ENCODE measurements at regions not wholly inside any gene's neighbourhood (a gene's known extent, or its start where the extent isn't known, plus 50 kb on each side); places are given as distances from the start of the nearest gene placed in this dataset.
"Not testable (repeated sequence)": the region's sequence is repeated elsewhere in the genome, so short reads cannot be mapped to it uniquely, and the experiment has no call there.

DNA sequence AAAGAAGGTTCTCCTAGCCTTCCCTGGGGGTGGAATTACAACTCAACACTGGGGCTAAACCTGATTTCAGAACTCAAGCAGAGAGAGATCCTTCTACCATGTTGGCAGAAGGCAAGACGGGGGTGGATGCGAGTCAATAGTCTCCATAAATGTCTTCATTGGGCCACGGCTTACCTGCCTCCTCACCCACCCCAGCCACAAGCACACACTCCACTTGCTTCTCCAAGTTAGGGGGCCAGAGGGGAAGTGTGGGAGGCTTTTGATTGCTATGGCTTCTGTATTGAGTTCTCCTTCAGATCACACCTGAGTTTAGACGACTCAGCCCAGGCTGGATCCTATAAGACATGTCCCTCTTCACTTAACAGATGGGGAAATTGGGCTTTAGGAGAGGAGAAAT, 178.9 kb downstream of the UACA start:
- no peaks in the 10 kb centered on the region for H3K4me1 ChIP-seq
- H3K9me3 ChIP-seq (replicated peaks): no peaks in the 10 kb centered on the region
- DNase-seq: no peak
- no peaks in the 10 kb centered on the region for H3K27me3 ChIP-seq
- H3K4me3 ChIP-seq: no peak overlapping the region
- H3K36me3 ChIP-seq: no peaks in the 10 kb centered on the region
- H3K27ac ChIP-seq: no peak overlapping the region

DNA sequence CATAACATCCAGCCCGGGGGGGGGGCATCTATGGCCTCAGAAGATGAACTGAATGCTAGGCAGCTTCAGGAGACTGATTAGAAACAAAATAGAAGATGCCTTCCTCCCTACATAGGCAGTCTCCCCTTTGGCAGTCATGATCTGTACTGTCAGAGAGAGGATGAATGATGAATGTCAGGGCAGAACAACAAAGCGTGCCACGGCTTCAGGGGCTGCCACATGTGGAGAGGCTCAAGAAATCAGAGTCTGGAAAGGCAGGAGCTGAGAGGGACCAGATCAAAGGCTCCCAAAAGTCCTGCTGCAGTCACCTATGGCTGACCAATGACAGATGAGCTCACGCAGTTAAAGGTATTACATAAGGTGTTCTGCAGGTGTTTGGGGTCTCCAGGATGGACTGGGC, 180.4 kb downstream of the UACA start:
- Histone ChIP-seq H3K27ac (no peak overlapping the region), H3K27me3 (no peaks in the 10 kb centered on the region), H3K4me3 (no peak overlapping the region), H3K36me3 (no peaks in the 10 kb centered on the region), H3K9me3 (replicated peaks) (no peaks in the 10 kb centered on the region), H3K4me1 (no peaks in the 10 kb centered on the region)
- no peak for DNase-seq

DNA sequence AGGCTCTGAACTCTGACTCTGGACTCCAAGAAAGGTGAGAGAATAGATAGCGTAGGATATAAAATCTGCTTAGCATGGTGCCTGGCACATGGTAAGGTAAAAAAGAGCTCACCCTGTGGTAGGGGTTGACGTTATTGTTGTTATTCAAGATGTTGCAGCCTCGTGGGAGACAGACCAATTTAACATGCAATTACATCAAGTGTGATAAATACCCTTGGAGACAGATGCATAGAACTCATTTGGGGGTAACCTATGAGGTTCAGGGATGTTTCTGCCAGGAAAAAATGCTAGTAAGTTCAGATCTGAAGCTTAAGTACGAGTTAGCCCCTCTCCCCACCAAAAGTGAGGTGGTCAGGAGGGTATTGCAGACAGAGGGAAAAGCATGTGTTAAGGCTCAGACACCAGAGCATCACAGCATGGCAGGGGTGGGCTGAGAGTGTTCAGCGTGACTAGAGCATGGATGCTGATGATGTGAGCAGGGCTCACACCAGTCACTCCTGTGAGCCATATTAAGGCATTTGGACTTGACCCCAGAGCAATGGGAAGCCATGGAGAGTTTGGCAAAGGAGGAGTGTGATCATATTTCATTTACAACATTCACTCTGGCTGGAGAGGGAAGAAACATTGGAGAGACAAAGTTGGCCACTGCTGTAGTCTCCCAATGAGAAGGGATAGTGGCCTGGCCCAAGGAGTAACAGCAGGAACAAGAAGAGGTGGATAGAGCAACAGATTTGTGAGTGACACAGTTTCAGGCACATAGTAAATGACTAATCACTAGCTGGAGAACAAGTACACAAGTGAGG, 181.0 kb downstream of the UACA start:
- no peak for DNase-seq

DNA sequence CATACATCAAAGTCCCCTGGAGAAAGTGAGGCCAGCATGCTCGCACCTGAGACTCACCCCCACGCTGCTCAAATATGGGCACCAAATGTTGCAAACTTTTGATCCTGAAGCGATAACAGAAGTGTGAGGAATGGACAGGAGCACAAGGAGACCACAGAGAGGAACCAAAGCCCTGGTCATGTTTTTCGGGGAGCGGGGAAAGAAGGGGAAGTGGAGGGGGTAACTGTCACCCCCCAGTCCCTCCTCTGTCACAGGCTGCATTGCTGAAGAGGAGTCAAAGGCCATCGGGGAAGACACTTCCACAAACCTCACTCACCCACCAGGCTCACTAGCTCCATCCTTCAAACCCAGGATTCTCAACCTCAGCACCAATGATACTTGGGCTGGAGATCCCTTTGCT, 182.4 kb downstream of the UACA start:
- Histone ChIP-seq H3K36me3 (no peaks in the 10 kb centered on the region), H3K27ac (no peak overlapping the region), H3K27me3 (no peaks in the 10 kb centered on the region), H3K4me3 (no peak overlapping the region), H3K9me3 (replicated peaks) (no peaks in the 10 kb centered on the region), H3K4me1 (no peaks in the 10 kb centered on the region)
- DNase-seq: no peak

More for the DNA sequence above, 181.0 kb downstream of the UACA start:
- Histone ChIP-seq H3K36me3 (no peaks in the 10 kb centered on the region), H3K27ac (no peak overlapping the region), H3K27me3 (no peaks in the 10 kb centered on the region), H3K4me1 (no peaks in the 10 kb centered on the region), H3K4me3 (no peak overlapping the region), H3K9me3 (replicated peaks) (no peaks in the 10 kb centered on the region)

DNA sequence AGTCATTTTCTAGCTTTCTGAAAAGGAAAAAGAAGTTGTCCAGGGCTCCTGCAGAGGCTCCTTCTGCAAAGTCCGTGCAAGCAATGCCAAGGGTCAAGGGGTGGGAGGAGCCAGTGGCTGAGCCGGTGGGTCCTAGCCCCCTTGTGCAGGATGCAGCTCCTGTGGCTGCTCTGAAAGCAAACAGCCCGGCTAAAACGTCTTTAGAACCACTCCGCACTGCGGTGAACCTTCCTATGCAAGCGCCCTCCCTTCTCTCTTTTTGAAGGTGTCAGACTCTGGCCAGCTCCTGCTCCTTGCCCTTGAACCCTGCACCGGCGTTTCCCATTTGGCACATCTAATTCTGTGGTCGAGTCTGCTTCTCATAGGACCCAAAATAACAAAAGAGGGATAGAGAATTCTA, 183.1 kb downstream of the UACA start:
- H3K4me3 ChIP-seq: no peak overlapping the region
- H3K4me1 ChIP-seq: peaks cover 3% of the 10 kb centered on the region; the same call in 1 of the 2 replicates
- H3K9me3 ChIP-seq (replicated peaks): no peaks in the 10 kb centered on the region
- DNase-seq: no peak
- no peaks in the 10 kb centered on the region for H3K27me3 ChIP-seq
- no peaks in the 10 kb centered on the region for H3K36me3 ChIP-seq
- H3K27ac ChIP-seq: no peak overlapping the region

DNA sequence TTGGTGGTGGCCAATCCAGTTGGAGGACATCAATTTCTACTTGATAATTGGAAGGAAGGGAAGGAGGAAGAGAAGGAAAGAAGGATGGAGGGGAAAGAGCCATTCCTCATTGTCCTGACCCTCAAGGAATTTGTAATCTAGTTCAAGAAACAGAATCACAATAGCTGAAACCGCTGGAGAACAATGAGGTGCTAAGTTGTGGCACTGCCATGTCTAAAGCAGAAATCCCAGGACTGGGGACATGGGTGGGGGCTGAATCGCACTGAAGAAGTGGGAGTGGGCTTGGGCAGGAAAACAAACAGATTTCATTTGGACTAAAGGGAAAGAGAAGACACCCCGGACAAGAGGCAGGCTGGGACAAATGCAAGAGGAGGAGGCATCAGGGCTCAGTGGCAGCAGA, 183.6 kb downstream of the UACA start:
- H3K27ac ChIP-seq: no peak overlapping the region

DNA sequence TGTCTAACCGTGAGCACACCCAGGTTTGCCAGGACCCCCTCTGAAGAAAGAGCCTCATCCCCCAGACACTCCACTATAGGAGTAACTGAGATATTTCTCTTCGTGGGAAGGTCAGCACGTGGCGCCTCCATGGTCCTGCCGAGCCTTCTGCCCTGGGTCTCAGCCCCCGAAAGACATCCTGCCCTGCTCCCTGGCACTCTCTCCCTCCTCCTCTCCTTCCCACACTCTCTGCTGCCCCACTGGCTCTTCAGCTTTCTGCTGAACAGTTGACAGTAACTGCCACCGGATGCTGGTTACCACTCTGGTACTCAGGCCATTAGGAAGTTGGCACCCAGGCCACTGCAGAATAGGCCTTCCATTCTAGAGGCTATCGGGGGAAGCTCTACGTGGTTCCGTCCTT, 185.2 kb downstream of the UACA start:
- H3K27ac ChIP-seq: no peak overlapping the region
- H3K4me1 ChIP-seq: peaks cover 9% of the 10 kb centered on the region; the same call in 1 of the 2 replicates
- H3K9me3 ChIP-seq (replicated peaks): no peaks in the 10 kb centered on the region; the same call in 1 of the 2 replicates
- H3K4me3 ChIP-seq: no peak overlapping the region
- H3K27me3 ChIP-seq: no peaks in the 10 kb centered on the region
- no peak for DNase-seq
- H3K36me3 ChIP-seq: no peaks in the 10 kb centered on the region

More for the DNA sequence above, 183.6 kb downstream of the UACA start:
- H3K4me3 ChIP-seq: no peak overlapping the region
- peaks cover 7% of the 10 kb centered on the region; the same call in 1 of the 2 replicates for H3K4me1 ChIP-seq
- no peak for DNase-seq
- H3K27me3 ChIP-seq: no peaks in the 10 kb centered on the region
- H3K9me3 ChIP-seq (replicated peaks): no peaks in the 10 kb centered on the region; the same call in 1 of the 2 replicates
- H3K36me3 ChIP-seq: no peaks in the 10 kb centered on the region

DNA sequence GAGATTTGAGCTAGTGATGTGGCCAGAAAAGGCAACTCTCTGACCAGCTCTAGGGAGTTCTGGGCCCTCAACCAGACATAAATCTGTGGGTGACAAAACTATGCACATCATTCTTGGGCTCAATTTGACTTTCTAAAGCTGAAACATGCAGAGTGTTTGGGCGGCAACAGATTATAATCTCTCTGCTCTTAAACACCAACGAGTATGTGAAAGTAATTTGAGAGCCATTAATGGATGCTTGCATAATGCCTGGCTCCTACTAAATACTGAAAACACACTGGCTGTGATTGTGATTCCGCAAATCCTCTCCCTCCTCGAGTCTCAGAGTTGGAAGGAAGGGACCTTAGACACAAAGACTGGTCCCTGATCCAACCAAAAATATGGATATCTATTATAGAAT, 186.7 kb downstream of the UACA start:
- Histone ChIP-seq H3K27me3 (no peaks in the 10 kb centered on the region), H3K4me3 (no peak overlapping the region), H3K27ac (no peak overlapping the region), H3K36me3 (no peaks in the 10 kb centered on the region), H3K4me1 (peaks cover 9% of the 10 kb centered on the region; the same call in 1 of the 2 replicates), H3K9me3 (replicated peaks) (no peaks in the 10 kb centered on the region; the same call in 1 of the 2 replicates)
- no peak for DNase-seq

DNA sequence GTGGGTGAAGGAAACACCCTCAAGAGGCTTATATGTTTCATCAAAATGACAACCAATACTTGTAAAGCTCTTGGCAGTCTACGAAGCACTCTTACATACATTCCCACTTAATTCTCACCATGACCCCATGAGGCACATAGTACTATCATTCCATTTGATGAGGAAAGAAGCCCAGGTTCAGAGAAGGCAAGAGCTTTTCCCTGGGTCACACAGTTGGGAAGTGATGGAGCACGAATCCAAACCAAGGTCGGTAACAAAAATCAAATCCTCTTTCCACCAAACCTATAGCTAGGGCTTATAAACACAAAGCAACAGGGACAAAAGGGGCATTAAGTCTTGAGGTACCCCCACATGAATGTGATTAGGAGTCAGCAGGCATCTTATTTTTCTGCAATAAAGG, 187.1 kb downstream of the UACA start:
- Histone ChIP-seq H3K4me3 (no peak overlapping the region), H3K27me3 (no peaks in the 10 kb centered on the region), H3K27ac (no peak overlapping the region), H3K36me3 (no peaks in the 10 kb centered on the region), H3K9me3 (replicated peaks) (no peaks in the 10 kb centered on the region; the same call in 1 of the 2 replicates), H3K4me1 (peaks cover 9% of the 10 kb centered on the region; the same call in 1 of the 2 replicates)
- no peak for DNase-seq

DNA sequence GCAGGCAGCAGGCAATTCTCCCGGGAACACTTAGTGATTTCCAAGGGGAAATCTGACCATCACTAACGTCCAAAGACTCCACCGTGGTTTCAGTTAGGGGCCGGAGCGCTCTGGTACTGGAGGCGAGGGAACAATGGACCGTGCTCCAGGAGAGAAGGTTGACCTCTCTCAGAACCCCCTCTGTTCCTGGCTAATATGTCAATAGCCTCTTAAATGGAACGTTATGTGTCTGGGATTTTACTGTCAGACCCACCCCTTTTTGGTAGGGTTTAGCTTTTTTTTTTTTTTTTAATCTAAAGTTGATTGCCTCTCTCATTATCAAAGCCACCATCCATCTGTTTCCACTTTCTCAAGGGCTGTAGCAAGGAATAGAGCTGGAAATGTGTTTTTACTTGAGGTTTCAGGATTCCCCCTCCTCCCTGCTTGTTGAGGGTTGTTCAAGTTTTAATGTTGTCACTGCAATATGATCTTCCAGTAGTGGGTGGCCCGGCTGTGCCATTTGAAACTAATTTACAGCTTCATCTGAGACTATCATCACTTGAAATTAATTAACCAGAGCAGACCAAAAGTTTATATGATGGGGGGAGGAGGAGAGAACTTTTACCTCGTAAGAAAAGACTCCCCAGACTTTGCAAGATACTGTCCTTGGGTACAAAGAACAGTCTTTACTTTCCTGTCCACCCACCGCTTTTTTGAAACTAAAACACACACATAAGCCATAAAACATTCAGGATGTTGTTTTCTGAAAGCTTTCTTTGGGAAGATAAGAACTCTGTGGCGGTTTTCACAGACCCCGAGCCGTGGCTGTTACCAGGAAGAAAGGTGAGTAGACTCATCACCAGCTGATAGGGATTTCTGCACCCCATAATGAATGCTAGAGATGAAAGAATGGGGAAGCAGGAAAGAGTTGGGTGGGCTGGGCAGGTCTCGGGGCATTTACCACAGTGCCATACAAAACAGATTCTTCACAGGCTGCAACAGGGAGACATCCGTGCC, 187.8 kb downstream of the UACA start:
- Histone ChIP-seq H3K4me1 (peaks cover 9% of the 10 kb centered on the region; the same call in 1 of the 2 replicates), H3K27ac (no peak overlapping the region), H3K9me3 (replicated peaks) (no peaks in the 10 kb centered on the region; the same call in 1 of the 2 replicates), H3K27me3 (no peaks in the 10 kb centered on the region), H3K36me3 (no peaks in the 10 kb centered on the region), H3K4me3 (0 out of 2 replicates have a peak overlapping the region, but pooled peaks have one; percentile 0)
- peak in 1 of 2 experiments; percentile 42 for DNase-seq

DNA sequence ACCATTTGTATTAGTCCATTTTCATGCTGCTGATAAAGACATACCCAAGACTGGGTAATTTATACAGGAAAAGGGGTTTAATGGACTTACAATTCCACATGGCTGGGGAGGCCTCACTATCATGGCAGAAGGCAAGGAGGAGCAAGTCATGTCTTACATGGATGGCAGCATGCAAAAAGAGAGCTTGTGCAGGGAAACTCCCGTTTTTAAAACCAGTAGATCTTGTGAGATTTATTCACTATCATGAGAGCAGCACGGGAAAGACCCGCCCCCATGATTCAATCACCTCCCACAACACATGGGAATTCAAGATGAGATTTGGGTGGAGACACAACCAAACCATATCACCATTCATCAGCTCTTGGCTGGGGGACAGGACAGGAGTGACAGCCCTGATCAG, 189.0 kb downstream of the UACA start:
- not testable (repeated sequence) for DNase-seq; H3K27ac ChIP-seq; H3K4me1 ChIP-seq; H3K36me3 ChIP-seq; H3K9me3 ChIP-seq (replicated peaks); H3K27me3 ChIP-seq; H3K4me3 ChIP-seq

DNA sequence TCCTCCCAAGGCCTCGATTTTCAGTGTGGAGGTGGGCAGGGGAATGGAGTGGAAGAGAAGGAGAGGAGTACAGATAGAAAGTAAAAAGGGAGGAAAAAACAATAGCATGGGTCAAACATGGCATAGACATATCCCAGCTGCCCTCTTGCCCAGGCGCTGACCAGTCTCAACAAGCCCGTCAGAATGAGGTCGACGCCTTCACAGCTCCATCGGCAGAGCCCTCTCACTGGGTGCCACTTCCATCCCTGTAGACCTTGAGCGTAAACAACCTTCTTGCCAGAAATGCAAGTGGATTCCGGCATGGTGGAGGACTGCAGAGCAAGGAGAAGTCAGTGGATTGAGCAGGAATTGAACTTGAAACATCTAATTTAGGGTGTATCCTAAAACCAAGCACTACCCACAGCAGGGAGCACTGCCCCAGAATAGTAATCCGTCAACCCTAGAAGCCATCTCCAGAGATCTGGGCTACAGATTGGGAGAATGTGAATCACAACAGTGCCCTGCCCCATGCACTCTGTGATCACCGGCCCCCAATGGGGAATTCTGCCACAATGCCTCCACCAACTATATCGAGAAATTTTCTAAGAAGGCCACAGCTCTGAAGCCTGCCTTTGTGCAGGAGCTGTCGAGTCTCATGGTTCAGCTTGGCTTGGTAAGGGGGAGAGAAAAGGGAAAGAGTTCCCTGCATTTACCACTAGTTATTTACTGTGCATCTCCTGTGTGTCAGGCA, 190.1 kb downstream of the UACA start:
- Histone ChIP-seq H3K4me3 (no peak overlapping the region), H3K27me3 (no peaks in the 10 kb centered on the region; the same call in 1 of the 2 replicates), H3K36me3 (no peaks in the 10 kb centered on the region), H3K27ac (no peak overlapping the region), H3K4me1 (peaks cover 9% of the 10 kb centered on the region; the same call in 1 of the 2 replicates), H3K9me3 (replicated peaks) (no peaks in the 10 kb centered on the region; the same call in 1 of the 2 replicates)
- DNase-seq: no peak

DNA sequence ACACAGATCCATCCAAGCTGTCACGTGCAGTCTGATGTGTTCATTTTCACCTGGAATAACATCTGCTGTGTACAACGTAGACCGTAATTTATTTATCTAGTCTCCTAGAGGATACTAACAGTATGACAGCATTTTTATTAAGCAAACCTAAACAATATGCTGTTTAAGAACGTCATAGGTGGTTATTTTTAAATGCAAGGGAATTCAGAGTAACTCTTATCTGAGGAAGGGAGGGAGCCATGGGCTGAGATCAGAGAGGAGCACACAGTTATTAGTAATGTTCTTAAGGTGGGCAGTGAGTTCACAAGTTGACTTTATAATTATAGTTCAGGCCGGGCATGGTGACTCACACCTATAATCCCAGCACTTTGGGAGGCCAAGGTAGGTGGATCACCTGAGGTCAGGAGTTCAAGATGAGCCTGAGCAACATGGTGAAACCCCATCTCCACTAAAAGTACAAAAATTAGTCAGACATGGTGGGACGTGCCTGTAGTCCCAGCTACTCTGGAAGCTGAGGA, 193.6 kb downstream of the UACA start:
- H3K27me3 ChIP-seq: peaks cover 6% of the 10 kb centered on the region
- no peak for DNase-seq

DNA sequence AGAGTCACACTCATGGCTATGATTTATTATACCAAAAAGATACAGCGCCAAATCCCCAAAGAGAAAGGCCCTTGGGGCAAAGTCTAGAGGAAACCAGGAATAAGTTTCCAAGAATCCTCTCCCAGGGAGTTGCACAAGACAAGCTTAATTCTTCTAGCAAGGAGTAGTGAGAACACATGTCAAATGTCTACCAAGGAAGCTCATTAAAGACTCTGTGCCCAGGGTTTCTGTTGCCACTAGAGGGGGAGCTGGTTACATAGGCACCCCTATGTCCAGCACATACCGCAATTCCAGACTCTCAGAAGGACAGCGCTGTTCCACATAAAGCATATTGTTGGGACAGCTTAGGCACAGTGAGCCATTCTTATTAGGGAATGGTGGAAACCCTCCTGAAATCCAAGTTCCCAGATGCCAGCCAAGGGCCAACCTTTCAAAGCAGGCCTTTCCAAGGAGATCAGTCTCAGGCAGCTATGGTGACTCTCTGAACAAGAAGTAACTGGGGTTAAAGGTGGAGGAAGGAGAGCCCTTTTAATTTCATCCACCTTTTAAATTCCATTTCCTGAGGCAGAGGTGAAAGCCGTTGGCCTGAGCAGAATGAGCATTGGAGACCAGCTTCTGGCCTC, 194.2 kb downstream of the UACA start:
- Histone ChIP-seq H3K4me3 (no peak overlapping the region), H3K4me1 (no peaks in the 10 kb centered on the region), H3K9me3 (replicated peaks) (no peaks in the 10 kb centered on the region), H3K36me3 (no peaks in the 10 kb centered on the region), H3K27ac (no peak overlapping the region), H3K27me3 (peaks cover 6% of the 10 kb centered on the region)
- peak; percentile 67 to 80 for DNase-seq

More for the DNA sequence above, 193.6 kb downstream of the UACA start:
- Histone ChIP-seq H3K27ac (no peak overlapping the region), H3K36me3 (no peaks in the 10 kb centered on the region), H3K4me1 (peaks cover 2% of the 10 kb centered on the region; the same call in 1 of the 2 replicates), H3K4me3 (no peak overlapping the region), H3K9me3 (replicated peaks) (no peaks in the 10 kb centered on the region; the same call in 1 of the 2 replicates)
